Spleen (tissue), 7 donors: ENCODE measurements at regions not wholly inside any gene's neighbourhood (a gene's known extent, or its start where the extent isn't known, plus 50 kb on each side); places are given as distances from the start of the nearest gene placed in this dataset.

ENCODE experiments used
- POLR2A ChIP-seq, 3 donors: fragments of 450-650 bp; IDR thresholded peaks; one replicate each; pipeline ENCODE4 v1.5.1; 2017; ENCODE audit warnings: antibody characterized with exemption in 3 of 3, mild to moderate bottlenecking in 1 of 3
- POLR2AphosphoS5 ChIP-seq, 3 donors: sonication (generic); formaldehyde crosslinking; IDR thresholded peaks; one replicate each; pipeline ENCODE4 v1.5.1; 2017; ENCODE audit warnings: antibody characterized with exemption in 3 of 3
- TF ChIP-seq, protein P1 (sequence below), 11 experiments: fragments of 200-600 bp in 7 of 11; fragments of 450-650 bp in 4 of 11; sonication (generic) in 4 of 11; IDR thresholded peaks in 8 of 11; conservative IDR thresholded peaks in 3 of 11; 1 replicate in 7 of 11; 2 replicates in 4 of 11; pipeline versions ENCODE4 v1.4.0 to v1.8.0; 2016 to 2021; ENCODE audit warnings: antibody characterized with exemption in 11 of 11, inconsistent platforms in 4 of 11, mild to moderate bottlenecking in 1 of 11
- donor health status: DM: no; HTN: no; CAD: no; lungs with moderate emphysema.
- donor health status: DM: no; HTN: no; CAD: no.
- donor health status: DM: no; HTN: no; CAD: no.

- TF ChIP-seq, protein P1, sequence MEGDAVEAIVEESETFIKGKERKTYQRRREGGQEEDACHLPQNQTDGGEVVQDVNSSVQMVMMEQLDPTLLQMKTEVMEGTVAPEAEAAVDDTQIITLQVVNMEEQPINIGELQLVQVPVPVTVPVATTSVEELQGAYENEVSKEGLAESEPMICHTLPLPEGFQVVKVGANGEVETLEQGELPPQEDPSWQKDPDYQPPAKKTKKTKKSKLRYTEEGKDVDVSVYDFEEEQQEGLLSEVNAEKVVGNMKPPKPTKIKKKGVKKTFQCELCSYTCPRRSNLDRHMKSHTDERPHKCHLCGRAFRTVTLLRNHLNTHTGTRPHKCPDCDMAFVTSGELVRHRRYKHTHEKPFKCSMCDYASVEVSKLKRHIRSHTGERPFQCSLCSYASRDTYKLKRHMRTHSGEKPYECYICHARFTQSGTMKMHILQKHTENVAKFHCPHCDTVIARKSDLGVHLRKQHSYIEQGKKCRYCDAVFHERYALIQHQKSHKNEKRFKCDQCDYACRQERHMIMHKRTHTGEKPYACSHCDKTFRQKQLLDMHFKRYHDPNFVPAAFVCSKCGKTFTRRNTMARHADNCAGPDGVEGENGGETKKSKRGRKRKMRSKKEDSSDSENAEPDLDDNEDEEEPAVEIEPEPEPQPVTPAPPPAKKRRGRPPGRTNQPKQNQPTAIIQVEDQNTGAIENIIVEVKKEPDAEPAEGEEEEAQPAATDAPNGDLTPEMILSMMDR (IDR thresholded peaks at IDR 0.05 in 8 of 11, conservative IDR thresholded peaks at IDR 0.05 in 3 of 11) = no peak
- TF ChIP-seq POLR2AphosphoS5 (IDR thresholded peaks at IDR 0.05) = no peak
- no peak for TF ChIP-seq POLR2A (IDR thresholded peaks at IDR 0.05)
Measured at GRCh38 chr10:10094691-10095090, 923.0 kb upstream of the CELF2 start.
